ENCODE measurements at regions not wholly inside any gene's neighbourhood (a gene's known extent, or its start where the extent isn't known, plus 50 kb on each side); places are given as distances from the start of the nearest gene placed in this dataset.

- no peak overlapping the region for H3K4me2 ChIP-seq (ENCODE audit: extremely low read depth, insufficient read depth, low read length)
- H3K4me3 ChIP-seq (replicated peaks in 1 of 4; ENCODE audit: control extremely low read depth in 1 of 4, insufficient read depth in 1 of 4, low read depth in 3 of 4, low read length in 4 of 4) = no peak overlapping the region
- no peak overlapping the region for H2AFZ ChIP-seq (ENCODE audit: low read length)
- H3K36me3 ChIP-seq (ENCODE audit: control insufficient read depth, insufficient read depth, low read length) = no peaks in the 10 kb centered on the region
- H3K79me2 ChIP-seq (ENCODE audit: control insufficient read depth, insufficient read depth, low read length) = no peaks in the 10 kb centered on the region
- H3K4me1 ChIP-seq (ENCODE audit: control insufficient read depth, extremely low read depth, insufficient read depth, low read length) = no peaks in the 10 kb centered on the region
- H3K9ac ChIP-seq (ENCODE audit: insufficient read depth, low read length) = no peak overlapping the region
- no peaks in the 10 kb centered on the region for H3K9me3 ChIP-seq (ENCODE audit: control insufficient read depth, insufficient read depth, low read depth, low read length)
- no peak overlapping the region for H3K27ac ChIP-seq (ENCODE audit: insufficient read depth, low read length)
- no peak for DNase-seq (ENCODE audit: low read depth in 2 of 2)
- no peaks in the 10 kb centered on the region for H4K20me1 ChIP-seq (ENCODE audit: control insufficient read depth, extremely low read depth, insufficient read depth, low read length)
- no peaks in the 10 kb centered on the region for H3K27me3 ChIP-seq (ENCODE audit: control insufficient read depth, insufficient read depth, low read length)
- TF ChIP-seq EZH2 (IDR thresholded peaks at IDR 0.05; ENCODE audit: low read length, missing control alignments) = no peak
- TF ChIP-seq, protein P1, sequence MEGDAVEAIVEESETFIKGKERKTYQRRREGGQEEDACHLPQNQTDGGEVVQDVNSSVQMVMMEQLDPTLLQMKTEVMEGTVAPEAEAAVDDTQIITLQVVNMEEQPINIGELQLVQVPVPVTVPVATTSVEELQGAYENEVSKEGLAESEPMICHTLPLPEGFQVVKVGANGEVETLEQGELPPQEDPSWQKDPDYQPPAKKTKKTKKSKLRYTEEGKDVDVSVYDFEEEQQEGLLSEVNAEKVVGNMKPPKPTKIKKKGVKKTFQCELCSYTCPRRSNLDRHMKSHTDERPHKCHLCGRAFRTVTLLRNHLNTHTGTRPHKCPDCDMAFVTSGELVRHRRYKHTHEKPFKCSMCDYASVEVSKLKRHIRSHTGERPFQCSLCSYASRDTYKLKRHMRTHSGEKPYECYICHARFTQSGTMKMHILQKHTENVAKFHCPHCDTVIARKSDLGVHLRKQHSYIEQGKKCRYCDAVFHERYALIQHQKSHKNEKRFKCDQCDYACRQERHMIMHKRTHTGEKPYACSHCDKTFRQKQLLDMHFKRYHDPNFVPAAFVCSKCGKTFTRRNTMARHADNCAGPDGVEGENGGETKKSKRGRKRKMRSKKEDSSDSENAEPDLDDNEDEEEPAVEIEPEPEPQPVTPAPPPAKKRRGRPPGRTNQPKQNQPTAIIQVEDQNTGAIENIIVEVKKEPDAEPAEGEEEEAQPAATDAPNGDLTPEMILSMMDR (conservative IDR thresholded peaks at IDR 0.05 in 1 of 2, IDR thresholded peaks at IDR 0.05 in 1 of 2; ENCODE audit: low read depth in 1 of 2, low read length in 2 of 2) = no peak
Observed at GRCh38 chr4:28004520-28004919, 1143.9 kb downstream of the STIM2 start.

DNA sequence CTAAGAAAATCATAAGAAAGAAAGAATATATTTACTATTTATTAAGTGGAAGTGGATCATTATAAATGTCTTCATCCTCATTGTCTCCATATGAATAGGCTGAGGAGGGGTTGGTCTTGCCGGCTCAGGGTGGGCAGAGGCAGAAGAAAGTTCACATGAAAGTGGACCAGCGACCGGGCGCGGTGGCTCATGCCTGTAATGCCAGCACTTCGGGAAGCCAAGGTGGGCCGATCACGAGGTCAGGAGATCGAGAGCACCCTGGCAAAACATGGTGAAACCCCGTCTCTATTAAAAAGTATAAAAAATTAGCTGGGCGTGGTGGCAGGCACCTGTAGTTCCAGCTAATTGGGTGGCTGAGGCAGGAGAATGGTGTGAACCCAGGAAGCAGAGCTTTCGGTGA lies 1145.4 kb downstream of the STIM2 start:
- TF ChIP-seq EZH2 (IDR thresholded peaks at IDR 0.05; ENCODE audit: low read length, missing control alignments) = no peak
- TF ChIP-seq, protein P1 (conservative IDR thresholded peaks at IDR 0.05 in 1 of 2, IDR thresholded peaks at IDR 0.05 in 1 of 2; ENCODE audit: low read depth in 1 of 2, low read length in 2 of 2) = no peak

DNA sequence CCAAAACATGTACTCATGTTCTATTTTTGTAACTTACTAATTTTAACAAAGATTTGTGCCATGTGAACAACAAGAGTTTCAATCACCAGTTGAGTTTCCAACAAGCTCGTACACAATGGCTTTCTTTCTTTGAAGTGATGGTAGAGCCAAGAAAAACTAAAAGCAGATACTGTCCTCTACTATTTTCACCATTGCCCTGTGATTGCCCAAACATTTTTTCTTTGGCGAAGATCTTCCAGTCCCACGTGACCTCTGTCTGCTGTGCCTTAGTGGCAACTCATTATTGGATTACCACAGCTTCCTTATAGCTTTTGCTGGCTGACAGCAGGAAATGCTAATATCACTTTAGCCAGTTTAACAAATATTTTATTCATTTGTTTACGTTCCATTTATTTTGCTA lies 1147.1 kb downstream of the STIM2 start:
- Histone ChIP-seq H3K9ac (ENCODE audit: insufficient read depth, low read length) (no peak overlapping the region), H2AFZ (ENCODE audit: low read length) (no peak overlapping the region), H3K9me3 (ENCODE audit: control insufficient read depth, insufficient read depth, low read depth, low read length) (no peaks in the 10 kb centered on the region), H3K4me2 (ENCODE audit: extremely low read depth, insufficient read depth, low read length) (no peak overlapping the region), H3K79me2 (ENCODE audit: control insufficient read depth, insufficient read depth, low read length) (no peaks in the 10 kb centered on the region), H3K4me3 (replicated peaks in 1 of 4; ENCODE audit: control extremely low read depth in 1 of 4, insufficient read depth in 1 of 4, low read depth in 3 of 4, low read length in 4 of 4) (no peak overlapping the region), H4K20me1 (ENCODE audit: control insufficient read depth, extremely low read depth, insufficient read depth, low read length) (no peaks in the 10 kb centered on the region), H3K4me1 (ENCODE audit: control insufficient read depth, extremely low read depth, insufficient read depth, low read length) (no peaks in the 10 kb centered on the region), H3K27me3 (ENCODE audit: control insufficient read depth, insufficient read depth, low read length) (no peaks in the 10 kb centered on the region), H3K36me3 (ENCODE audit: control insufficient read depth, insufficient read depth, low read length) (no peaks in the 10 kb centered on the region), H3K27ac (ENCODE audit: insufficient read depth, low read length) (no peak overlapping the region)
- no peak for TF ChIP-seq EZH2 (IDR thresholded peaks at IDR 0.05; ENCODE audit: low read length, missing control alignments)
- TF ChIP-seq, protein P1 (conservative IDR thresholded peaks at IDR 0.05 in 1 of 2, IDR thresholded peaks at IDR 0.05 in 1 of 2; ENCODE audit: low read depth in 1 of 2, low read length in 2 of 2) = no peak
- no peak for DNase-seq (ENCODE audit: low read depth in 2 of 2)

More for the DNA sequence above, 1145.4 kb downstream of the STIM2 start:
- Histone ChIP-seq H2AFZ (ENCODE audit: low read length) (no peak overlapping the region), H3K4me2 (ENCODE audit: extremely low read depth, insufficient read depth, low read length) (no peak overlapping the region), H3K9me3 (ENCODE audit: control insufficient read depth, insufficient read depth, low read depth, low read length) (no peaks in the 10 kb centered on the region), H3K36me3 (ENCODE audit: control insufficient read depth, insufficient read depth, low read length) (no peaks in the 10 kb centered on the region), H3K79me2 (ENCODE audit: control insufficient read depth, insufficient read depth, low read length) (no peaks in the 10 kb centered on the region), H3K27me3 (ENCODE audit: control insufficient read depth, insufficient read depth, low read length) (no peaks in the 10 kb centered on the region), H3K27ac (ENCODE audit: insufficient read depth, low read length) (no peak overlapping the region), H3K9ac (ENCODE audit: insufficient read depth, low read length) (no peak overlapping the region), H4K20me1 (ENCODE audit: control insufficient read depth, extremely low read depth, insufficient read depth, low read length) (no peaks in the 10 kb centered on the region), H3K4me3 (replicated peaks in 1 of 4; ENCODE audit: control extremely low read depth in 1 of 4, insufficient read depth in 1 of 4, low read depth in 3 of 4, low read length in 4 of 4) (no peak overlapping the region), H3K4me1 (ENCODE audit: control insufficient read depth, extremely low read depth, insufficient read depth, low read length) (no peaks in the 10 kb centered on the region)
- no peak for DNase-seq (ENCODE audit: low read depth in 2 of 2)

Data from fibroblast of lung (primary cell).